Prostate gland (tissue), 2 donors: ENCODE measurements at regions not wholly inside any gene's neighbourhood (a gene's known extent, or its start where the extent isn't known, plus 50 kb on each side); places are given as distances from the start of the nearest gene placed in this dataset.

ENCODE experiments used
- POLR2A ChIP-seq: fragments of 450-650 bp; IDR thresholded peaks from one replicate; pipeline ENCODE4 v1.6.1; 2016; ENCODE audit warnings: antibody characterized with exemption, mild to moderate bottlenecking
- TF ChIP-seq, protein P1 (sequence below), 4 experiments: fragments of 200-600 bp in 2 of 4; fragments of 450-650 bp in 2 of 4; sonication (generic) in 2 of 4; IDR thresholded peaks; 1 replicate in 3 of 4; 2 replicates in 1 of 4; pipeline ENCODE4 v1.5.1; 2016 to 2019; ENCODE audit warnings: antibody characterized with exemption in 4 of 4, mild to moderate bottlenecking in 2 of 4, moderate library complexity in 2 of 4

DNA sequence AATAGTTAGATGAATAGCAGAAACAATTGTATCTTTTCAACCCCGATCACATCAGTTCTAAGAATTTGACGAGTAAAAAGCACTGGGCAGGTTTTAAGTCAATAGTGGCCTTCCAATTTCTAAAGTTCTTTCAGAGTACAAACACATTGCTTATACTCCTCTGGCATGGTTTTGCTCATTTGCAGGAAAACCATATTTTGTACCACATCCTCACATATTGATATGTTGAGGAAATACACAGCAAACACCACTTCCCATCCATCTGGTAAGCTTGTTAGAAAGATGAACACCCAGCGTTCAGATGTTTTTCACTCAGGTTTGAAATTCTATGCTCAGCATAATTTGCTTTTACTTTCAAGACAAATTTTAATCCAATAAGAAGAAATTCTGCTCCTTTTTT, 344.6 kb upstream of the ACVR2A start:
- TF ChIP-seq POLR2A = no peak
- TF ChIP-seq, protein P1, sequence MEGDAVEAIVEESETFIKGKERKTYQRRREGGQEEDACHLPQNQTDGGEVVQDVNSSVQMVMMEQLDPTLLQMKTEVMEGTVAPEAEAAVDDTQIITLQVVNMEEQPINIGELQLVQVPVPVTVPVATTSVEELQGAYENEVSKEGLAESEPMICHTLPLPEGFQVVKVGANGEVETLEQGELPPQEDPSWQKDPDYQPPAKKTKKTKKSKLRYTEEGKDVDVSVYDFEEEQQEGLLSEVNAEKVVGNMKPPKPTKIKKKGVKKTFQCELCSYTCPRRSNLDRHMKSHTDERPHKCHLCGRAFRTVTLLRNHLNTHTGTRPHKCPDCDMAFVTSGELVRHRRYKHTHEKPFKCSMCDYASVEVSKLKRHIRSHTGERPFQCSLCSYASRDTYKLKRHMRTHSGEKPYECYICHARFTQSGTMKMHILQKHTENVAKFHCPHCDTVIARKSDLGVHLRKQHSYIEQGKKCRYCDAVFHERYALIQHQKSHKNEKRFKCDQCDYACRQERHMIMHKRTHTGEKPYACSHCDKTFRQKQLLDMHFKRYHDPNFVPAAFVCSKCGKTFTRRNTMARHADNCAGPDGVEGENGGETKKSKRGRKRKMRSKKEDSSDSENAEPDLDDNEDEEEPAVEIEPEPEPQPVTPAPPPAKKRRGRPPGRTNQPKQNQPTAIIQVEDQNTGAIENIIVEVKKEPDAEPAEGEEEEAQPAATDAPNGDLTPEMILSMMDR (IDR thresholded peaks at IDR 0.05) = no peak
